ENCODE measurements at regions not wholly inside any gene's neighbourhood (a gene's known extent, or its start where the extent isn't known, plus 50 kb on each side); places are given as distances from the start of the nearest gene placed in this dataset.

DNA sequence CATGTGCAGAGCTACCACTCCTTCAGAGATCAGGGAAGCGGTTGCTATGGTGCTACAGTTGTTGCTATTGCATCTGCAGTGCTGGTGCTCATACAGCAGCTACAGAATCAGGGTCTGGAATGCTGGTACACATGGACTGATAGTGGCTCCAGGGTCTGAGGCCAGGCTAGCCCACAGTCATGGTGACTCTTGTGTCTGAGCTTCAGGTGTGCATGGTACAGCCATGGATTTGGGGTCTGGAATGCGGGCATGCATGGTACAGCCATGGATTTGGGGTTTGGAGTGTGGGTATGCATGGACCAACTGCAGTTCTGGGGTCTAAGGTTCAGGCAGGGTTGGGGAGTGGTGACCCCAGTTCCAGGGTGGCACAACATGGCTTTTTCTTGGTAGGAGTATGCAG lies 185.2 kb downstream of the SLC4A3 start:
- TF ChIP-seq, protein P1, sequence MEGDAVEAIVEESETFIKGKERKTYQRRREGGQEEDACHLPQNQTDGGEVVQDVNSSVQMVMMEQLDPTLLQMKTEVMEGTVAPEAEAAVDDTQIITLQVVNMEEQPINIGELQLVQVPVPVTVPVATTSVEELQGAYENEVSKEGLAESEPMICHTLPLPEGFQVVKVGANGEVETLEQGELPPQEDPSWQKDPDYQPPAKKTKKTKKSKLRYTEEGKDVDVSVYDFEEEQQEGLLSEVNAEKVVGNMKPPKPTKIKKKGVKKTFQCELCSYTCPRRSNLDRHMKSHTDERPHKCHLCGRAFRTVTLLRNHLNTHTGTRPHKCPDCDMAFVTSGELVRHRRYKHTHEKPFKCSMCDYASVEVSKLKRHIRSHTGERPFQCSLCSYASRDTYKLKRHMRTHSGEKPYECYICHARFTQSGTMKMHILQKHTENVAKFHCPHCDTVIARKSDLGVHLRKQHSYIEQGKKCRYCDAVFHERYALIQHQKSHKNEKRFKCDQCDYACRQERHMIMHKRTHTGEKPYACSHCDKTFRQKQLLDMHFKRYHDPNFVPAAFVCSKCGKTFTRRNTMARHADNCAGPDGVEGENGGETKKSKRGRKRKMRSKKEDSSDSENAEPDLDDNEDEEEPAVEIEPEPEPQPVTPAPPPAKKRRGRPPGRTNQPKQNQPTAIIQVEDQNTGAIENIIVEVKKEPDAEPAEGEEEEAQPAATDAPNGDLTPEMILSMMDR (conservative IDR thresholded peaks at IDR 0.05; ENCODE audit: low read depth, low read length) = no peak
- TF ChIP-seq EZH2phosphoT487 (IDR thresholded peaks at IDR 0.05; ENCODE audit: borderline replicate concordance, low read length) (no peak), EZH2 (IDR thresholded peaks at IDR 0.05; ENCODE audit: low read length, unreplicated experiment) (no peak)
